GM23338 (cell line): ENCODE measurements at regions not wholly inside any gene's neighbourhood (a gene's known extent, or its start where the extent isn't known, plus 50 kb on each side); places are given as distances from the start of the nearest gene placed in this dataset.

Source experiments
- ATAC-seq: fragments of 200-7000 bp; cut with Tn5 transposase; 3 replicates; pipeline ENCODE4 v1.9.1; 2020
- DNase-seq: peaks from one replicate; pipeline ENCODE4 v3.0.0-alpha.2; 2015; ENCODE audit warnings: low spot score
- H2AFZ ChIP-seq: fragments of 200-600 bp; sonication (generic); 2 replicates; pipeline ENCODE4 v1.8.0; 2016; ENCODE audit warnings: antibody characterized with exemption, mild to moderate bottlenecking, moderate library complexity
- H3F3A ChIP-seq: fragments of 200-600 bp; sonication (generic); replicated peaks from 2 replicates; pipeline ENCODE4 v1.8.0; 2017; ENCODE audit warnings: antibody characterized with exemption, mixed run types, low read depth
- H3K27ac ChIP-seq: fragments of 200-600 bp; sonication (generic); 2 replicates; pipeline ENCODE4 v1.6.1; 2016; ENCODE audit warnings: low read depth
- H3K27me3 ChIP-seq: fragments of 200-600 bp; sonication (generic); 2 replicates; pipeline ENCODE4 v1.8.0; 2016; ENCODE audit warnings: mild to moderate bottlenecking, mixed run types, moderate library complexity; ENCODE audit not compliant: insufficient read depth
- H3K36me3 ChIP-seq: fragments of 200-600 bp; sonication (generic); 2 replicates; pipeline ENCODE4 v1.8.0; 2016; ENCODE audit warnings: mild to moderate bottlenecking; ENCODE audit not compliant: insufficient read depth
- H3K4me1 ChIP-seq: fragments of 200-600 bp; sonication (generic); 2 replicates; pipeline ENCODE4 v1.8.0; 2016; ENCODE audit warnings: mild to moderate bottlenecking, moderate library complexity; ENCODE audit not compliant: insufficient read depth
- H3K4me2 ChIP-seq: fragments of 200-600 bp; sonication (generic); 2 replicates; pipeline ENCODE4 v1.7.1; 2017; ENCODE audit warnings: mixed run types
- H3K4me3 ChIP-seq: fragments of 200-600 bp; sonication (generic); 2 replicates; pipeline ENCODE4 v1.6.1; 2016; ENCODE audit warnings: mixed run types
- H3K79me2 ChIP-seq: fragments of 200-600 bp; sonication (generic); replicated peaks from 2 replicates; pipeline ENCODE4 v1.8.0; 2017; ENCODE audit warnings: mild to moderate bottlenecking; ENCODE audit not compliant: insufficient read depth
- H3K9me2 ChIP-seq: fragments of 200-600 bp; sonication (generic); 2 replicates; pipeline ENCODE4 v1.8.0; 2017; ENCODE audit not compliant: insufficient read depth
- H4K20me1 ChIP-seq: fragments of 200-600 bp; sonication (generic); replicated peaks from 2 replicates; pipeline ENCODE4 v1.8.0; 2017; ENCODE audit warnings: mild to moderate bottlenecking; ENCODE audit not compliant: insufficient read depth
- H3K27ac Mint-ChIP-seq: 2 replicates; pipeline ENCODE4 v1.8.0; 2020; ENCODE audit warnings: inconsistent platforms, mild to moderate bottlenecking, moderate library complexity, mixed read lengths
- H3K27me3 Mint-ChIP-seq: 3 replicates; pipeline ENCODE4 v1.8.0; 2022; ENCODE audit warnings: low read depth, mild to moderate bottlenecking, moderate library complexity, mixed read lengths, inconsistent platforms; ENCODE audit not compliant: insufficient read depth, poor library complexity
- H3K36me3 Mint-ChIP-seq: 3 replicates; pipeline ENCODE4 v1.8.0; 2021; ENCODE audit warnings: low read depth, mild to moderate bottlenecking, inconsistent platforms, moderate library complexity, mixed read lengths
- H3K4me1 Mint-ChIP-seq: 3 replicates; pipeline ENCODE4 v1.8.0; 2020; ENCODE audit warnings: mild to moderate bottlenecking, inconsistent platforms, mixed read lengths
- H3K4me3 Mint-ChIP-seq: 3 replicates; pipeline ENCODE4 v1.8.0; 2021; ENCODE audit warnings: moderate library complexity, mild to moderate bottlenecking, inconsistent platforms, mixed read lengths
- H3K9me3 Mint-ChIP-seq: 3 replicates; pipeline ENCODE4 v1.8.0; 2020; ENCODE audit warnings: moderate library complexity, mild to moderate bottlenecking, inconsistent platforms, mixed read lengths
- CREB1 ChIP-seq: fragments of 250-450 bp; sonication (Bioruptor Pico); IDR thresholded peaks from 2 replicates; pipeline ENCODE4 v1.5.0; 2020; ENCODE audit warnings: low read depth, mild to moderate bottlenecking, moderate library complexity
- CTCF ChIP-seq, 2 experiments: fragments of 200-600 bp in 1 of 2; sonication (generic) in 1 of 2; conservative IDR thresholded peaks; 2 replicates each; pipeline versions ENCODE4 v1.5.1 to v1.6.1; 2016 to 2017; ENCODE audit warnings: antibody characterized with exemption in 2 of 2, low read depth in 2 of 2, mild to moderate bottlenecking in 2 of 2, moderate library complexity in 1 of 2
- ETS1 ChIP-seq: IDR thresholded peaks from 2 replicates; pipeline ENCODE4 v1.6.1; 2016; ENCODE audit warnings: antibody characterized with exemption
- EZH2 ChIP-seq: fragments of 200-600 bp; sonication (generic); IDR thresholded peaks from one replicate; pipeline ENCODE4 v1.8.0; 2017; ENCODE audit warnings: antibody characterized with exemption, mild to moderate bottlenecking, low read depth; ENCODE audit not compliant: unreplicated experiment
- EZH2phosphoT487 ChIP-seq: fragments of 200-600 bp; sonication (generic); IDR thresholded peaks from one replicate; pipeline ENCODE4 v1.8.1; 2018; ENCODE audit warnings: antibody characterized with exemption; ENCODE audit not compliant: unreplicated experiment
- JUNB ChIP-seq: IDR thresholded peaks from one replicate; pipeline ENCODE4 v1.6.1; 2016; ENCODE audit warnings: antibody characterized with exemption; ENCODE audit not compliant: unreplicated experiment
- NANOG ChIP-seq: IDR thresholded peaks from 2 replicates; pipeline ENCODE4 v1.6.1; 2016; ENCODE audit warnings: antibody characterized with exemption, borderline replicate concordance
- POLR2AphosphoS5 ChIP-seq: IDR thresholded peaks from 2 replicates; pipeline ENCODE4 v1.6.1; 2016; ENCODE audit warnings: antibody characterized with exemption, low read depth
- REST ChIP-seq: IDR thresholded peaks from one replicate; pipeline ENCODE4 v1.6.1; 2018; ENCODE audit warnings: antibody characterized with exemption; ENCODE audit not compliant: unreplicated experiment
- ZNF114 ChIP-seq: fragments of 250-450 bp; sonication (Bioruptor Pico); IDR thresholded peaks from 2 replicates; pipeline ENCODE4 v1.5.0; 2020; ENCODE audit warnings: mild to moderate bottlenecking, moderate library complexity
- ZNF462 ChIP-seq: fragments of 250-450 bp; sonication (Bioruptor Pico); IDR thresholded peaks from 2 replicates; pipeline ENCODE4 v1.5.0; 2020; ENCODE audit warnings: mild to moderate bottlenecking, moderate library complexity

- no peak for TF ChIP-seq REST
- no peak for TF ChIP-seq ETS1
- TF ChIP-seq EZH2, result no peak
- no peak for TF ChIP-seq POLR2AphosphoS5
These were observed 193.1 kb upstream of the PITX2 start (continued) for GRCh38 chr4:110815950-110816349.

- Histone ChIP-seq H3F3A (no peaks in the 10 kb centered on the region), H3K27me3 (no peaks in the 10 kb centered on the region), H3K4me3 (no peak overlapping the region), H3K79me2 (no peaks in the 10 kb centered on the region), H3K4me2 (no peak overlapping the region), H3K4me1 (no peaks in the 10 kb centered on the region), H3K9me2 (no peaks in the 10 kb centered on the region), H2AFZ (no peak overlapping the region), H3K27ac (no peak overlapping the region), H3K36me3 (no peaks in the 10 kb centered on the region), H4K20me1 (no peaks in the 10 kb centered on the region)
- Mint-ChIP-seq H3K27ac (no peak overlapping the region), H3K9me3 (no peaks in the 10 kb centered on the region), H3K4me1 (no peaks in the 10 kb centered on the region), H3K27me3 (no peaks in the 10 kb centered on the region), H3K36me3 (no peaks in the 10 kb centered on the region), H3K4me3 (no peak overlapping the region)
- ATAC-seq (no peak), DNase-seq (no peak)
- TF ChIP-seq ZNF114 (CRISPR knock-in tag), result no peak
- TF ChIP-seq NANOG, result no peak
- TF ChIP-seq EZH2phosphoT487, result no peak
- no peak for TF ChIP-seq ZNF462 (CRISPR knock-in tag)
- no peak for TF ChIP-seq CREB1
- no peak for TF ChIP-seq CTCF (conservative IDR thresholded peaks at IDR 0.05; ENCODE audit: low read depth in 2 of 2)
- no peak for TF ChIP-seq JUNB
- TF ChIP-seq POLR2AphosphoS5, result no peak
These were observed 193.5 kb upstream of the PITX2 start for GRCh38 chr4:110816367-110816766.
